ENCODE measurements at regions not wholly inside any gene's neighbourhood (a gene's known extent, or its start where the extent isn't known, plus 50 kb on each side); places are given as distances from the start of the nearest gene placed in this dataset.

DNA sequence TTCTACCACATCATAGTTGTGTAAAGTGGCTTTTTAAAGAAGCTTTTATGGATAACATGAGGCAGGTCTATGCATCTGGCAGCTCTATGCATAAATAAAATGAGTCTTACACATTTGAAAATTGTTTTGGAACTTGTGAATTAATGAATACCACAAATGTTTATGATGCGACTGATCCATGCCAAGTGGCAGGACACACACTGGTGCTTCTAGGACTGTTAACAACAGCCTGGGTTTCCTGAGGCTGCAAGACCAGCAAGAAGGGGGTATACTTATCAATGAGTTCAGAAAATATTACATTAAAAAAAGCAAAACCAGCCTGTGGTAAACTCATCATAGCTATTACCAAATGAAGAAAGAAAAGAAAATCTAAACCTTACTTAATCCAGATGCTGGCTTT lies 212.9 kb upstream of the PDE10A start:
- no TSS peak for BruUV-seq (replicated peaks)
- 0 out of 4 replicates have a peak, but pooled peaks cover 0 to 2% of the 10 kb centered on the region in 2 experiments for H3K79me1 ChIP-seq (ENCODE audit: low read depth in 1 of 2, low read length in 2 of 2)
- no peak overlapping the region for H2AFZ ChIP-seq (replicated peaks; ENCODE audit: low read length, poor library complexity)
- no CpG with 5 or more reads among the region's 1 CpG for WGBS, 2 experiments (ENCODE audit: extremely low coverage in 2 of 2, insufficient read length in 1 of 2)
- H3K18ac ChIP-seq (ENCODE audit: low read depth, low read length), result peak overlapping the region; percentile 80
- H3K9me1 ChIP-seq (ENCODE audit: insufficient read depth, low read length), result no peaks in the 10 kb centered on the region
- CTCF ChIA-PET, result interaction anchor here (1.5 kb wide), 1 partner anchor 222 kb away, joined by 3 read pairs; no protein-coding TSS in a partner anchor
- H2BK20ac ChIP-seq (ENCODE audit: low read depth, low read length), result no peak overlapping the region
- TF ChIP-seq CEBPB (IDR thresholded peaks at IDR 0.05; ENCODE audit: low read depth, low read length) (no peak), SMC3 (IDR thresholded peaks at IDR 0.05; ENCODE audit: low read depth, low read length) (no peak), MAZ (IDR thresholded peaks at IDR 0.05; ENCODE audit: borderline replicate concordance, low read depth, low read length) (no peak), ELK1 (IDR thresholded peaks at IDR 0.05; ENCODE audit: borderline replicate concordance, low read depth, low read length) (no peak), CHD1 (IDR thresholded peaks at IDR 0.05; ENCODE audit: low read depth, low read length) (no peak), NFE2L2 (IDR thresholded peaks at IDR 0.05; ENCODE audit: low read depth, low read length) (no peak), RFX5 (IDR thresholded peaks at IDR 0.05; ENCODE audit: low read depth, low read length) (no peak), RCOR1 (IDR thresholded peaks at IDR 0.05; ENCODE audit: insufficient replicate concordance, low read length) (no peak), MXI1 (IDR thresholded peaks at IDR 0.05; ENCODE audit: borderline replicate concordance, low read depth, low read length) (no peak), RAD21 (IDR thresholded peaks at IDR 0.05; ENCODE audit: low read length) (no peak), POLR2A (IDR thresholded peaks at IDR 0.05; ENCODE audit: low read depth, low read length) (no peak), MAFK (IDR thresholded peaks at IDR 0.05; ENCODE audit: low read depth, low read length) (no peak), USF2 (IDR thresholded peaks at IDR 0.05; ENCODE audit: low read depth, low read length) (no peak)
- TF ChIP-seq, protein P1, sequence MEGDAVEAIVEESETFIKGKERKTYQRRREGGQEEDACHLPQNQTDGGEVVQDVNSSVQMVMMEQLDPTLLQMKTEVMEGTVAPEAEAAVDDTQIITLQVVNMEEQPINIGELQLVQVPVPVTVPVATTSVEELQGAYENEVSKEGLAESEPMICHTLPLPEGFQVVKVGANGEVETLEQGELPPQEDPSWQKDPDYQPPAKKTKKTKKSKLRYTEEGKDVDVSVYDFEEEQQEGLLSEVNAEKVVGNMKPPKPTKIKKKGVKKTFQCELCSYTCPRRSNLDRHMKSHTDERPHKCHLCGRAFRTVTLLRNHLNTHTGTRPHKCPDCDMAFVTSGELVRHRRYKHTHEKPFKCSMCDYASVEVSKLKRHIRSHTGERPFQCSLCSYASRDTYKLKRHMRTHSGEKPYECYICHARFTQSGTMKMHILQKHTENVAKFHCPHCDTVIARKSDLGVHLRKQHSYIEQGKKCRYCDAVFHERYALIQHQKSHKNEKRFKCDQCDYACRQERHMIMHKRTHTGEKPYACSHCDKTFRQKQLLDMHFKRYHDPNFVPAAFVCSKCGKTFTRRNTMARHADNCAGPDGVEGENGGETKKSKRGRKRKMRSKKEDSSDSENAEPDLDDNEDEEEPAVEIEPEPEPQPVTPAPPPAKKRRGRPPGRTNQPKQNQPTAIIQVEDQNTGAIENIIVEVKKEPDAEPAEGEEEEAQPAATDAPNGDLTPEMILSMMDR (conservative IDR thresholded peaks at IDR 0.05; ENCODE audit: low read depth, low read length), result no peak
- POLR2A ChIA-PET (ENCODE audit: unreplicated experiment), result no interaction called here
- intact Hi-C loops (cut with micrococcal nuclease), result no loop called here
- no peak overlapping the region for H2BK15ac ChIP-seq (ENCODE audit: low read depth, low read length)
- H3K4me3 ChIP-seq (ENCODE audit: insufficient read depth, low read depth, low read length), result no peak overlapping the region
- no peaks in the 10 kb centered on the region for H4K20me1 ChIP-seq (ENCODE audit: insufficient read depth, low read length)
- no peak overlapping the region for H3K27ac ChIP-seq (ENCODE audit: insufficient read depth, low read length)
- H2AK9ac ChIP-seq (replicated peaks; ENCODE audit: low read depth, low read length, poor library complexity), result no peak overlapping the region
- H3K56ac ChIP-seq (ENCODE audit: extremely low read depth, insufficient read depth, low read length), result no peak overlapping the region
- H3K14ac ChIP-seq (replicated peaks; ENCODE audit: low read depth, low read length), result no peak overlapping the region
- H4K5ac ChIP-seq (ENCODE audit: low read depth, low read length), result peak overlapping the region; percentile 84
- no peak overlapping the region for H4K91ac ChIP-seq (ENCODE audit: insufficient read depth, low read depth, low read length)
- H3K23ac ChIP-seq (ENCODE audit: low read depth, low read length), result no peak overlapping the region
- peaks cover 8% of the 10 kb centered on the region for H3K4me1 ChIP-seq (ENCODE audit: control insufficient read depth, insufficient read depth, low read length)
- H3K9ac ChIP-seq (ENCODE audit: low read depth, low read length), result no peak overlapping the region
- no peak overlapping the region; the same call in 1 of the 2 replicates for H2AK5ac ChIP-seq (ENCODE audit: low read depth, low read length)
- no peak for DNase-seq
- H3K4me2 ChIP-seq (ENCODE audit: low read depth, low read length), result peak overlapping the region; percentile 48
- no peak overlapping the region for H2BK5ac ChIP-seq (ENCODE audit: low read depth, low read length, poor library complexity, severe bottlenecking)
- H2BK120ac ChIP-seq (ENCODE audit: low read depth, low read length), result no peak overlapping the region
- H4K8ac ChIP-seq (ENCODE audit: low read depth in 2 of 2, low read length in 2 of 2), result no peak overlapping the region
- no peaks in the 10 kb centered on the region; the same call in 1 of the 2 replicates for H3K27me3 ChIP-seq (ENCODE audit: control insufficient read depth, insufficient read depth, low read length)
- in situ Hi-C loops (cut with MboI; ENCODE audit: low sequenced_read_pairs), result no loop called here
- peaks cover 3% of the 10 kb centered on the region for H3K36me3 ChIP-seq (ENCODE audit: control insufficient read depth, insufficient read depth, low read length)
- 0 out of 2 replicates have a peak, but pooled peaks cover 2% of the 10 kb centered on the region for H3K9me3 ChIP-seq (ENCODE audit: control insufficient read depth, insufficient read depth, low read length)
- ATAC-seq (ENCODE audit: low read depth), result no peak; the same call in 1 of the 2 replicates
- no peak overlapping the region for H3K4ac ChIP-seq (ENCODE audit: low read depth, low read length)
- dilution Hi-C loops (cut with HindIII; ENCODE audit: low sequenced_read_pairs, unreplicated experiment), result loop anchor here (25.0 kb wide), 1 partner anchor 211 kb away; no protein-coding TSS in a partner anchor
